ENCODE measurements at regions not wholly inside any gene's neighbourhood (a gene's known extent, or its start where the extent isn't known, plus 50 kb on each side); places are given as distances from the start of the nearest gene placed in this dataset.

- Histone ChIP-seq H3K9ac (replicated peaks; ENCODE audit: extremely low read depth, insufficient read depth, low read length) (no peak overlapping the region), H3K4me2 (ENCODE audit: insufficient read depth, low read length) (no peak overlapping the region), H3K27ac (ENCODE audit: insufficient read depth, low read depth, low read length) (no peak overlapping the region), H3K4me3 (replicated peaks in 1 of 3; ENCODE audit: insufficient read depth in 1 of 3, low read depth in 1 of 3, low read length in 3 of 3) (no peak overlapping the region), H3K27me3 (ENCODE audit: control insufficient read depth in 2 of 2, insufficient read depth in 2 of 2, low read length in 2 of 2) (no peaks in the 10 kb centered on the region), H3K4me1 (ENCODE audit: control insufficient read depth, extremely low read depth, insufficient read depth, low read length) (no peaks in the 10 kb centered on the region), H3K9me3 (replicated peaks; ENCODE audit: control insufficient read depth, insufficient read depth, low read length) (no peaks in the 10 kb centered on the region), H4K20me1 (replicated peaks; ENCODE audit: control insufficient read depth, extremely low read depth, insufficient read depth, low read length) (no peaks in the 10 kb centered on the region), H3K79me2 (ENCODE audit: control insufficient read depth, insufficient read depth, low read length) (no peaks in the 10 kb centered on the region), H3K9me1 (replicated peaks; ENCODE audit: control insufficient read depth, extremely low read depth, insufficient read depth, low read length) (no peaks in the 10 kb centered on the region), H2AFZ (ENCODE audit: low read depth, low read length) (no peak overlapping the region), H3K36me3 (ENCODE audit: control insufficient read depth in 2 of 2, extremely low read depth in 1 of 2, insufficient read depth in 2 of 2, low read length in 2 of 2) (no peaks in the 10 kb centered on the region)
- TF ChIP-seq EZH2 (IDR thresholded peaks at IDR 0.05; ENCODE audit: borderline replicate concordance, low read depth, low read length, severe bottlenecking) (no peak), MYC (IDR thresholded peaks at IDR 0.05; ENCODE audit: low read depth, low read length) (no peak), FOS (IDR thresholded peaks at IDR 0.05; ENCODE audit: borderline replicate concordance, insufficient read depth, low read length) (no peak), POLR2A (IDR thresholded peaks at IDR 0.05; ENCODE audit: low read depth, low read length) (no peak), GATA2 (IDR thresholded peaks at IDR 0.05; ENCODE audit: insufficient read depth, insufficient read length, low read depth, low read length) (no peak), MAX (IDR thresholded peaks at IDR 0.05; ENCODE audit: insufficient read depth, insufficient read length) (no peak), POLR2AphosphoS5 (IDR thresholded peaks at IDR 0.05; ENCODE audit: insufficient read depth, low read depth, low read length) (no peak), CTCF (IDR thresholded peaks at IDR 0.05; ENCODE audit: extremely low read depth in 1 of 2, insufficient read depth in 1 of 2, low read depth in 1 of 2, low read length in 2 of 2) (no peak), JUN (IDR thresholded peaks at IDR 0.05; ENCODE audit: borderline replicate concordance, insufficient read depth, insufficient read length, low read depth) (no peak)
- CTCF ChIA-PET: interaction anchor here (1.0 kb wide), 1 partner anchor 17 kb away, joined by 3 read pairs; no protein-coding TSS in a partner anchor
- dilution Hi-C loops (cut with MboI; ENCODE audit: extremely low pct_ligation_motif_present, low sequenced_read_pairs): no loop called here
- intact Hi-C loops (cut with micrococcal nuclease): no loop called here
- no peak for FAIRE-seq
- BruUV-seq (replicated peaks): no TSS peak
- POLR2A ChIA-PET: no interaction called here
- DNase-seq (ENCODE audit: low read depth, low spot score): no peak
These were observed 955.3 kb upstream of the LCORL start for GRCh38 chr4:18976884-18977283.

All from endothelial cell of umbilical vein (primary cell).